ENCODE measurements at regions not wholly inside any gene's neighbourhood (a gene's known extent, or its start where the extent isn't known, plus 50 kb on each side); places are given as distances from the start of the nearest gene placed in this dataset.

- DNase-seq, result no peak
Measured at GRCh38 chr15:70361106-70361505, 263.4 kb upstream of the TLE3 start.

GRCh38 chr15:70358871-70359647, 261.3 kb upstream of the TLE3 start:
- no peak for DNase-seq

GRCh38 chr15:70358011-70358819, 260.5 kb upstream of the TLE3 start:
- no peak for DNase-seq

- DNase-seq, result no peak
Measured at GRCh38 chr15:70357453-70357852, 259.7 kb upstream of the TLE3 start.

- DNase-seq, result no peak
Measured at GRCh38 chr15:70356919-70357318, 259.2 kb upstream of the TLE3 start.

GRCh38 chr15:70356062-70356860, 258.5 kb upstream of the TLE3 start:
- no peak for DNase-seq

- no peak for DNase-seq
Measured at GRCh38 chr15:70355275-70355795, 257.6 kb upstream of the TLE3 start.

GRCh38 chr15:70354346-70354905, 256.7 kb upstream of the TLE3 start:
- DNase-seq, result no peak

- DNase-seq, result no peak
Measured at GRCh38 chr15:70353606-70354345, 256.1 kb upstream of the TLE3 start.

- DNase-seq, result no peak
Measured at GRCh38 chr15:70351941-70352774, 254.4 kb upstream of the TLE3 start.

- DNase-seq, result no peak
Measured at GRCh38 chr15:70351391-70351790, 253.7 kb upstream of the TLE3 start.

- DNase-seq, result no peak
Measured at GRCh38 chr15:70348581-70349344, 251.0 kb upstream of the TLE3 start.

GRCh38 chr15:70348226-70348543, 250.5 kb upstream of the TLE3 start:
- no peak for DNase-seq

- no peak for DNase-seq
Measured at GRCh38 chr15:70347321-70348225, 249.9 kb upstream of the TLE3 start.

GRCh38 chr15:70345251-70346019, 247.7 kb upstream of the TLE3 start:
- DNase-seq, result no peak

- no peak for DNase-seq
Measured at GRCh38 chr15:70344666-70345065, 246.9 kb upstream of the TLE3 start.

GRCh38 chr15:70343961-70344621, 246.4 kb upstream of the TLE3 start:
- DNase-seq, result no peak
